Activated CD4-positive, alpha-beta memory T cell treated with anti-CD3 and anti-CD28 coated beads for 36 hours (primary cell): ENCODE measurements at regions not wholly inside any gene's neighbourhood (a gene's known extent, or its start where the extent isn't known, plus 50 kb on each side); places are given as distances from the start of the nearest gene placed in this dataset.

Experiments
- CTCF ChIA-PET: fragments of 350-600 bp; sonication (Branson Sonifier 250); formaldehyde crosslinking; loops from one replicate; lab custom pipeline; 2021; ENCODE audit warnings: antibody characterized with exemption, inconsistent platforms; lab: Charles Lee
- POLR2A ChIA-PET: fragments of 350-600 bp; sonication (Branson Sonifier 250); formaldehyde crosslinking; loops from one replicate; lab custom pipeline; 2021; ENCODE audit warnings: antibody characterized with exemption; lab: Charles Lee
- DNase-seq: peaks from one replicate; pipeline ENCODE4 v3.0.0-alpha.2; 2020
- H3K27ac Mint-ChIP-seq: one replicate; pipeline ENCODE4 v1.8.0; 2021; ENCODE audit warnings: mixed read lengths
- H3K27me3 Mint-ChIP-seq: one replicate; pipeline ENCODE4 v1.8.0; 2021; ENCODE audit warnings: mixed read lengths
- H3K36me3 Mint-ChIP-seq: one replicate; pipeline ENCODE4 v1.8.0; 2021; ENCODE audit warnings: mixed read lengths
- H3K4me1 Mint-ChIP-seq: one replicate; pipeline ENCODE4 v1.8.0; 2021; ENCODE audit warnings: low read depth, mixed read lengths
- H3K4me3 Mint-ChIP-seq: one replicate; pipeline ENCODE4 v1.8.0; 2021; ENCODE audit warnings: mild to moderate bottlenecking, mixed read lengths
- H3K9me3 Mint-ChIP-seq: one replicate; pipeline ENCODE4 v1.8.0; 2021; ENCODE audit warnings: mixed read lengths
- intact Hi-C: fragments of 100-400 bp; cut with micrococcal nuclease; formaldehyde crosslinking; loops from one replicate; pipeline ENCODE4 v1.15.1; 2023

DNA sequence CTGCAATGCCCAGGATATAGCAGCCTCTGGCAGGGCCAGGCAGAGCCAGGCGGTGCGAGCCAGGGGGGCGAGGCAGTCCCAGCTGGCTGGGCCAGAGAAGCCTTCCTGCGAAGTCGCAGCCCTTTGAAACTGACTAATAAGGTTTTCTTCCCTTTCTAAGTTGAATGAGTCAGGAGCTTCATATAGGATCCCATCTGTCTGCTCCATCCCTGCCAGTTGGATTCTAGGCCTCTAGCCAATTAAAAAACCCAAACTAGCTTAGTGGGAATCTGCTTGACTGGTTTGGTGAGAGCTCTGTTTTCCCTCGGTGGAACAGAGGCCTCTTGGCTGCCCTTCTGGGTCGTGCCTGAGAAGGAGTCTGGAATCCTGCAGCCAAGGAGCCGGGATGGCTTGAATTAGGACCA is 70.1 kb upstream of the RAPGEF1 start:
- no peaks in the 10 kb centered on the region for H3K36me3 Mint-ChIP-seq
- no peak for DNase-seq
- peaks cover 29% of the 10 kb centered on the region for H3K27me3 Mint-ChIP-seq
- H3K4me3 Mint-ChIP-seq: no peak overlapping the region
- intact Hi-C loops: no loop called here
- POLR2A ChIA-PET: interaction anchor here (0.8 kb wide), 1 partner anchor 420 kb away, joined by 3 read pairs; no protein-coding TSS in a partner anchor
- H3K9me3 Mint-ChIP-seq: no peaks in the 10 kb centered on the region
- H3K27ac Mint-ChIP-seq: no peak overlapping the region
- H3K4me1 Mint-ChIP-seq: no peaks in the 10 kb centered on the region
- CTCF ChIA-PET: interaction anchor here (0.6 to 0.9 kb wide), 2 partner anchors 47 to 316 kb away, joined by 3 read pairs; no protein-coding TSS in a partner anchor

DNA sequence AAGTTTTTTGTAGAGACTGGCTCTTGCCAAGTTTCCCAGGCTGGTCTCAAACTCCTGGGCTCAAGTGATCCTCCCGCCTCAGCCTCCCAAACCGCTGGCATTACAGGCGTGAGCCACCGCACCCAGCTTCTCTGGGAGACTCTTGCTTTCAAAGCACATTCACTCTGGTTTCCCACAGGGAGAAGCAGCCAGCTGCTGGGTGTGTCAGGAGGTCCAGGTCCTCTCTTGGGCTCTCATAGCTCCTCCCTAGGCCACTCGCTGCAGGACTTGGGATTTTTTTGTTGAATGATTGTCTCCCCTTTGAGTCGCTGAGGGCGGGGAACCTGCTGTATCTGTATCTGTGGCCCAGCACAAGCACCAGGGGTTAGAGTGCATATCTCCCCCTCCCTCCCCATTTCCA is 68.4 kb upstream of the RAPGEF1 start:
- Mint-ChIP-seq H3K27me3 (peaks cover 29% of the 10 kb centered on the region), H3K36me3 (no peaks in the 10 kb centered on the region), H3K27ac (no peak overlapping the region), H3K9me3 (no peaks in the 10 kb centered on the region), H3K4me1 (no peaks in the 10 kb centered on the region), H3K4me3 (no peak overlapping the region)
- intact Hi-C loops: no loop called here
- DNase-seq: no peak
- CTCF ChIA-PET: interaction anchor here (0.8 kb wide), 1 partner anchor 451 kb away, joined by 3 read pairs; no protein-coding TSS in a partner anchor
- POLR2A ChIA-PET: no interaction called here

DNA sequence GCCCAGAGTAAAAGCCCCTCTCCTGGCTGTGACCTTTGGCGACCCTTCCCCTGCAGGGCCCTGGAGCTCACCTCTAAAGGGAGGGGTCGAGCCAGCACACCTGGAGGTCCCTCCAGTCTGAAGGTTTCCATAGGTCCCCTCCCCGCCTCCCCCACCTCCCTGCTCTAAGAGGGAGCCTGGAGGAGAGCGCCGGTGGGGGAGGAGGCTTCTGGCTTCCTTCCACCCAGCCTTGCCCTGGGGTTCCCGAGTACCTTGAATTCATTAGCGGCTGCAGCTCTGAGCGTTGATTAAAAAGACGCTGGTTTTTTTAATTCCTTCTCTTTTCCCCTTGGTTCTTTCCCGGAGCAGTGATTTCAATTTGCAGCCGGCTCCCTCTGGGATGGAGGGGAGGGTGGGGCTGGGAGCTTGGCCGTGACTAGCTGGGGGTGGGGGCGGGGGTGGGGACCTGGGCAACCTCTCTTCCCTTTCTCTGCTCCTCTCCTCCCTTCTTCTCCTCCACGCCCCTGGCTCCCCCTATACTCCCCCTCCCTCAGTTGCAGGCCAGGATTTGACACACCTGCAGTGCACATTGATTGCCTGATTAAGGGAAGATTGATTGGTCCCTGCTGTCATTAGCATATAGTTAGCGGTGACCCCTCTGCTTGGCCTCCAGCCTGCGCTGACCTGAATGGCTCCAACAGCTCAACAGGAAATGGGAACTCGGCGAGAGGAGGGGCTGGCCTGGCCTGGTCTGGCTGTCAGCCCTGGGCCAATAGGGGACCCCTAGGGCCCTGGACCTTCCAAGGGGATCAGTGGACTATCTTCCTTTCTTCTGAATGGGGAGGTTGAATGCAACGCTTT is 67.5 kb upstream of the RAPGEF1 start:
- ChIA-PET CTCF (no interaction called here), POLR2A (no interaction called here)
- Mint-ChIP-seq H3K4me3 (no peak overlapping the region), H3K9me3 (no peaks in the 10 kb centered on the region), H3K27me3 (peaks cover 27% of the 10 kb centered on the region), H3K27ac (no peak overlapping the region), H3K36me3 (no peaks in the 10 kb centered on the region), H3K4me1 (no peaks in the 10 kb centered on the region)
- intact Hi-C loops: no loop called here
- DNase-seq: no peak

DNA sequence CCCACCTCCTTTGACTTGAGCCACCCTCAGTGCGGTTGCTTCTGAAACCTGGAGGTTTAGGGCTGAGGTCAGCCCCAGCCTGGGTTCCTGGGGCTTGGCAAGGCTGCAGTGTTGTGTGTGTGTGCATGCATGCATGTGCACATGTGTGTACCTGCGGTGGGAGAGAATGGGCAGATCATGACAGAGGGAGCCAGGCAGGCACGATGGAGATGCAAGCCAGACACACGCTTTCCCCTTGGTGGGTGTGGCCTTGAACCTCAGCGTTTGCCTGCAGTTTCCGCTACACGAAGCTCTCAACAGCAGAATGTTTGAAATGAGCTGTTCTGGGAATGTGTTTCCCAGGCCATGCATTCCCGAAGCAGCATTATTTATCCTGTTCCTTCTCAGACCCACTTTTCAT is 65.9 kb upstream of the RAPGEF1 start:
- no peak overlapping the region for H3K4me3 Mint-ChIP-seq
- intact Hi-C loops: no loop called here
- no peaks in the 10 kb centered on the region for H3K4me1 Mint-ChIP-seq
- H3K27ac Mint-ChIP-seq: no peak overlapping the region
- H3K36me3 Mint-ChIP-seq: no peaks in the 10 kb centered on the region
- POLR2A ChIA-PET: no interaction called here
- H3K27me3 Mint-ChIP-seq: peaks cover 23% of the 10 kb centered on the region
- DNase-seq: no peak
- no peaks in the 10 kb centered on the region for H3K9me3 Mint-ChIP-seq
- CTCF ChIA-PET: no interaction called here

DNA sequence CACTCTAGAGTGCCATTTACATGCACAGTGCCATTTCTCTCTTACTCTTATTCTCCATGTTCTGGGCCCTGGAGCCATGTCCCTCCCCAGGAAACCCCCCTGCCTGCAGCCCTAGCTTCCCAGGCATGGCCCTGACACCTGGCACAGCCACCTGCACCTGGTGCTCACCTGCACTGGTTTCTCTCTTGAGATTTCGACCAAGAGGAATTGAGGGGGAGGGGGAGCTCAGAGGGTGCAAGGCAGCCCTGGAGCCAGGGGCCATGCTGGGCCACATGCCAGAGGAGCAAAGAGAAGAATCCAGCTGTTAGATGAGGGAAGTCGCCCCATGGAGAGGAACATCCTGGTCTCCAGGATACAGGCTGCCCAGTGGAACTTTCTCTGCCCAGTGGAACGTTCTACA is 65.0 kb upstream of the RAPGEF1 start:
- Mint-ChIP-seq H3K36me3 (no peaks in the 10 kb centered on the region), H3K4me1 (no peaks in the 10 kb centered on the region), H3K27me3 (peaks cover 26% of the 10 kb centered on the region), H3K4me3 (no peak overlapping the region), H3K9me3 (no peaks in the 10 kb centered on the region), H3K27ac (no peak overlapping the region)
- POLR2A ChIA-PET: no interaction called here
- no peak for DNase-seq
- CTCF ChIA-PET: no interaction called here
- intact Hi-C loops: no loop called here

DNA sequence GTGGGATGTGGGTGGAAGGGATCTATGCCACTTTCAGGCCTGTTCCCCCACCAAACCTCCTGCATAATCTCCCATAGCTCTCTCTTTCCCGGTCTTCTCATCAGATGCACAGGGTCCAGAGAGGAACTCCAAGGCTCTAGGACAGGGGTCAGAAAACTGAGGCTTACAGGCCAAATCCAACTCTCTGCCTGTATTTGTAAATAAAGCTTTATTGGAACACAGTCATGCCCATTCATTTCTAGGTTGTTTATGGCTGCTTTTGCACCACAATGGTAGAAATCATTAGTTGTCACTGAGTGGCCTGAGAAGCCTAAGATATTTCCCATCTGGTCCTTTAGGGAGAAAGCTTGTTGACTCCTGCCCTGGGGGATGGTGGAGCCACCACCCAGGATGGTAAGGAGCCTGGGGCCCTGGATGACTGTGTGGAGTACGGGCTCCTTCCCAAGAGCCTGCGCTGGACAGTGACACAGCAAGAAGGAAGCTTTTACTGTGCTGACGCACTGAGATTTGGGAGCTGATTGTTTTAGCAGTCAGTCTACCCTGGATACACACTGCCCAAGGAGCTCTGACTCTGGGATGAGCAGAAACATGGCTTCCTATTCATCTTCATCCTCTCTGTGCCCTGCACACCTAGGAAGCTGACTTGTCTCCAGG is 64.0 kb upstream of the RAPGEF1 start:
- ChIA-PET CTCF (interaction anchor here (0.6 kb wide), 1 partner anchor 1356 kb away, joined by 3 read pairs; no protein-coding TSS in a partner anchor), POLR2A (no interaction called here)
- Mint-ChIP-seq H3K4me3 (no peak overlapping the region), H3K4me1 (no peaks in the 10 kb centered on the region), H3K27me3 (peaks cover 27% of the 10 kb centered on the region), H3K36me3 (no peaks in the 10 kb centered on the region), H3K9me3 (no peaks in the 10 kb centered on the region), H3K27ac (no peak overlapping the region)
- DNase-seq: no peak
- intact Hi-C loops: no loop called here

DNA sequence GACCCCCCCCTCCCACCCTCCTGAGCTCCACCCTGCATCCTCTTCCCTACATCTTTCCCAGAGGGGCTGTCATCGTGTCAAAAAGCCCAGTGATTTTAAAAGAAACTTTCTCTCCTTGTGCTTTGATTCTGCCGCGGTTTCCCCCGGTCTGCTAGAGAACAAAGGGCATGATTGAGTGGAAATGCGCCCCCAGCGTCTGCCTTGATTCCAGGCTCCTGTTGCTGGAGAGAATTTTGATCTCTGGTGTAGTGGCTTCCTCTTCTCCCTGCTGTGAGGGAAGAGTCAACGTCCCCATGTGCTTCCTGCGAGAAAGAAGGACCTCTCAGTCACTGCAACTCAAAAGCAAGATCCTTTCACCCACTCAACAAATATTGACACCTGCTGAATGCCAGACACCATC is 61.9 kb upstream of the RAPGEF1 start:
- no peak for DNase-seq
- Mint-ChIP-seq H3K27me3 (peaks cover 25% of the 10 kb centered on the region), H3K4me3 (no peak overlapping the region), H3K36me3 (no peaks in the 10 kb centered on the region), H3K27ac (no peak overlapping the region), H3K9me3 (no peaks in the 10 kb centered on the region), H3K4me1 (no peaks in the 10 kb centered on the region)
- CTCF ChIA-PET: no interaction called here
- POLR2A ChIA-PET: no interaction called here
- intact Hi-C loops: no loop called here

DNA sequence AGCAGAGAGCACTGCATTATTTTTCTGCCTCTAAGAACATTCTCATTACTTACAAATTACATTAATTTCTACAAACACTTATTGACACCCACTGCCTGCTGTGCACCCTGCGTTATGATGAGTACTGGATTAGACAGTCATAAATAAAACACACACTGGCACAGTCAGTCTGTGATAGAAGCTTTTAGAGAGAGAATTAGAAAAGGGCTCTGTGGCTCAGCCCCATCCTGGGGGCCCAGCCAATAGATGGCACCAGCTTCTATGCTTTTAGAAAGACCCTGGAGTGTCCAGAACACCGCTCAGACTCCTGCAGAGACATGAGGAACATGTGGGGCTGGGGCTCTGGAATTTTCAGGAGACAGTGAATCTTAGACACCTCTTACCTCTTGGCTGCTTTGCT is 61.0 kb upstream of the RAPGEF1 start:
- H3K36me3 Mint-ChIP-seq: no peaks in the 10 kb centered on the region
- H3K9me3 Mint-ChIP-seq: no peaks in the 10 kb centered on the region
- peaks cover 21% of the 10 kb centered on the region for H3K27me3 Mint-ChIP-seq
- no peaks in the 10 kb centered on the region for H3K4me1 Mint-ChIP-seq
- POLR2A ChIA-PET: no interaction called here
- H3K4me3 Mint-ChIP-seq: no peak overlapping the region
- intact Hi-C loops: no loop called here
- CTCF ChIA-PET: no interaction called here
- no peak overlapping the region for H3K27ac Mint-ChIP-seq
- DNase-seq: no peak

DNA sequence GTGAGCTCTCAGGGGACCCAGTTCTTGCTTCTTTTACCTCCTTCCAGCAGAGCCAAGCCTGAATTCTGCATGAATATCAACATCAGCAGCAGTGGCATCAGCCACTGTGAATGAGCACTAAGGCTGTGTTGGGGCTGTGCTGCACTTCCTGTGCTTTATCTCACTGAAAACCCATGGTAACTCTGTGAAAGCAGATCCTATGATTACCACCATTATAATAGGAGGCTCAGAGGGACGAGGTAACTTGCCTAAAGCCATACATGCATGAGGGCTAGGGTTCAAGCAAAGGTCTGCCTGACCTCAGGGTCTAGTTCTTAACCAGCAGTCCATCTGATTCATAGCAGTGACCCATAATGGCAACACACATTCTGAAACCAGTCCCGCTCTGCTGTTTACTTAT is 60.5 kb upstream of the RAPGEF1 start:
- ChIA-PET CTCF (no interaction called here), POLR2A (no interaction called here)
- DNase-seq: no peak
- H3K27me3 Mint-ChIP-seq: peaks cover 22% of the 10 kb centered on the region
- intact Hi-C loops: no loop called here
- no peaks in the 10 kb centered on the region for H3K36me3 Mint-ChIP-seq
- H3K4me3 Mint-ChIP-seq: no peak overlapping the region
- no peaks in the 10 kb centered on the region for H3K9me3 Mint-ChIP-seq
- H3K4me1 Mint-ChIP-seq: no peaks in the 10 kb centered on the region
- H3K27ac Mint-ChIP-seq: no peak overlapping the region

DNA sequence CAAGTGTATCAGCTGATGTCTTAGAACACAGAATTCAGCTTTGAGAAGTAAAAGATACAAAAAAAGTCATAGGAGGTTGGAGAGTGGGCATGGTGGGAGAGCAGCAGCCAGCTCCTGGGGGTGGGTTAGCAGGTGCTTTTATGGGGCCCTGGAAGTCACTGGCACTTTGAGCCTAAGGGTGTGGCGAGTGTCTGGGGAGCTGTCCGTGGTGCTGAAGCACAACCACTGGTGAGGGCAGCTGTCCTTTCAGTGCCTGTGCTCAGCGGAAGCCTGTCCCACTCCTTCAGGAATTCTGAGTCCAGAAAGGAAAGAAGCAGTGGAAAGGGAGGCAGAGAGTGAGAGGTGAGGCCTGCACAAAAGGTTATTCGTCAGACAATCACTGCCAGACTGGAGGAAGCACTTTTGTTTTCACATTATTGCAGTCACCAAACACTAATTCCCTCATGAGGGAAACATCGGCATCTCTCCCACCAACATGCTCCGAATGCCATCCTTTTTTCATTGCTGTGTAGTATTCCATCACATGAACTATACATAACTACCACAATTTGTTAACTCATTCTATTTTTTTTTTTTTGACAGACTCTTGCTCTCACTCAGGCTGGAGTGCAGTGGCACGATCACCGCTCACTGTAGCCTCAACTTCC is 59.4 kb upstream of the RAPGEF1 start:
- peaks cover 26% of the 10 kb centered on the region for H3K27me3 Mint-ChIP-seq
- CTCF ChIA-PET: no interaction called here

DNA sequence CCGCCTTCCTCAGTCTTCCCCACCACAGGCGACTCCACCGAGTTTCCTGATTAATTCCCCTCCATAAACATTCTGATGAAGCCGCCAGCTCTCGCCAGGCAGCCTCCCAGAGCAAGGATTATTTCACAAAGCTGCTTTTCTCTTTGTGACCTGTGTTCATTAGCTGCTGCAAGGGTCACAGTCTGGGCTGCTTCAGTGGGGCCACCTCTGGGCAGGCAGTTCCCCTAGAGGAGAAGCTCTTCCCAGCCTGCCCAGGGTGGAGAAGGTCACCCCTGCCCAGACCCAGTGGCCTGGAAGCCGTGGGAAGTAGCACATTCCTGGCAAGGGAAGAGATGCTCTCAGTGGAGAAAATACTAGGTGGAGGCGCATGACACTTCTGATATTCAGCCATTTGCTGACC is 58.4 kb upstream of the RAPGEF1 start:
- Mint-ChIP-seq H3K9me3 (no peaks in the 10 kb centered on the region), H3K4me1 (no peaks in the 10 kb centered on the region), H3K27me3 (peaks cover 29% of the 10 kb centered on the region), H3K36me3 (no peaks in the 10 kb centered on the region), H3K27ac (no peak overlapping the region), H3K4me3 (no peak overlapping the region)
- intact Hi-C loops: no loop called here
- ChIA-PET POLR2A (no interaction called here), CTCF (no interaction called here)
- no peak for DNase-seq

More for the DNA sequence above, 59.4 kb upstream of the RAPGEF1 start:
- intact Hi-C loops: no loop called here
- Mint-ChIP-seq H3K36me3 (no peaks in the 10 kb centered on the region), H3K27ac (no peak overlapping the region), H3K9me3 (no peaks in the 10 kb centered on the region), H3K4me3 (no peak overlapping the region), H3K4me1 (no peaks in the 10 kb centered on the region)
- peak; percentile 60 for DNase-seq
- POLR2A ChIA-PET: interaction anchor here (0.6 kb wide), 1 partner anchor 307 kb away, joined by 3 read pairs; no protein-coding TSS in a partner anchor

DNA sequence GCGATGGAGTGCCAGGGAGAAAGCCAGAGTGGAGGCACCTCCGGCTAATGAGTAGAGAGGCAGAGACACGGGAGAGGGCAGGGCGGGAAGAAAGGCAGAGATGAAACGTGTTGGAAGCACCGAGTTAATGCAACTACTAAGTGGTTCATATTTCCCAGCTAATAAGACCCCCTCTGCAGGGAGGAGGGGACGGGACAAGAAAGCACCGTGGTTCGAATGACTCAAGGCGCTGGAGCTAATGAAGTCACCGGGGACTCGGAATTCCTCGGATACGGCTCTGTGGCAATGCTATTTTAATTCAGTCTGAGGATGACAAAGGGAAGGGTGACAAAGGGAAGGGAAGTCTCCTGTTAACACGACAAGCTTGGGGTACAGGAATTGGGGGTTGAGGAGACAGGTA is 54.5 kb upstream of the RAPGEF1 start:
- Mint-ChIP-seq H3K4me1 (no peaks in the 10 kb centered on the region), H3K4me3 (no peak overlapping the region), H3K27ac (no peak overlapping the region), H3K9me3 (no peaks in the 10 kb centered on the region), H3K36me3 (no peaks in the 10 kb centered on the region), H3K27me3 (peaks cover 24% of the 10 kb centered on the region)
- ChIA-PET CTCF (interaction anchor here (1.4 kb wide), 1 partner anchor 442 kb away, joined by 3 read pairs; no protein-coding TSS in a partner anchor), POLR2A (no interaction called here)
- intact Hi-C loops: no loop called here
- DNase-seq: no peak
